Fibroblast of villous mesenchyme (primary cell): ENCODE measurements at regions not wholly inside any gene's neighbourhood (a gene's known extent, or its start where the extent isn't known, plus 50 kb on each side); places are given as distances from the start of the nearest gene placed in this dataset.

Source experiments
- DNase-seq: peaks from one replicate; pipeline ENCODE4 v3.0.0-alpha.2; 2010; ENCODE audit warnings: low read depth
- H3K4me3 ChIP-seq: 2 replicates; pipeline ENCODE4 v1.5.1; 2011; ENCODE audit warnings: low read depth, mild to moderate bottlenecking, low read length
- TF ChIP-seq, protein P1 (sequence below): IDR thresholded peaks from 2 replicates; pipeline ENCODE4 v1.5.1; 2012; ENCODE audit warnings: low read depth, mild to moderate bottlenecking, low read length; ENCODE audit not compliant: insufficient read depth

DNA sequence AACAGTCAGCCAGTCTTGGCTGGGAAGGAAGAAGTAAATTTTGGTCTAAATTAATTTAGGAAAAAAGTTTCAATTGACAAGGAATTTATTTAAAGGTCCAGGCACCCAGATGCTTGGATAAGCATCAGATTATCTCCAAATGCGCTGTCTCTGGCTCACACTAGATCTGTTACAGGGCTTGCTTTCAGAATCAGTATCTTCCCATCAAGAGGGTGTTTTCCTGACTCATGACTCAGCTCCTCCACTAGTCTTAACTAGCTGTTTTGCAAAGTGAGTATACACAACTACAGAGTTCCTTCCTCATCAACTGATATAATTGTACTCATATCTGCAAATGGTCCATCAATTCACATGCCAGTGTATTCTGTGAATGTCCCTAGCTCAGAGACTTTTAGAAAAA lies 482.1 kb upstream of the CPEB2 start:
- TF ChIP-seq, protein P1, sequence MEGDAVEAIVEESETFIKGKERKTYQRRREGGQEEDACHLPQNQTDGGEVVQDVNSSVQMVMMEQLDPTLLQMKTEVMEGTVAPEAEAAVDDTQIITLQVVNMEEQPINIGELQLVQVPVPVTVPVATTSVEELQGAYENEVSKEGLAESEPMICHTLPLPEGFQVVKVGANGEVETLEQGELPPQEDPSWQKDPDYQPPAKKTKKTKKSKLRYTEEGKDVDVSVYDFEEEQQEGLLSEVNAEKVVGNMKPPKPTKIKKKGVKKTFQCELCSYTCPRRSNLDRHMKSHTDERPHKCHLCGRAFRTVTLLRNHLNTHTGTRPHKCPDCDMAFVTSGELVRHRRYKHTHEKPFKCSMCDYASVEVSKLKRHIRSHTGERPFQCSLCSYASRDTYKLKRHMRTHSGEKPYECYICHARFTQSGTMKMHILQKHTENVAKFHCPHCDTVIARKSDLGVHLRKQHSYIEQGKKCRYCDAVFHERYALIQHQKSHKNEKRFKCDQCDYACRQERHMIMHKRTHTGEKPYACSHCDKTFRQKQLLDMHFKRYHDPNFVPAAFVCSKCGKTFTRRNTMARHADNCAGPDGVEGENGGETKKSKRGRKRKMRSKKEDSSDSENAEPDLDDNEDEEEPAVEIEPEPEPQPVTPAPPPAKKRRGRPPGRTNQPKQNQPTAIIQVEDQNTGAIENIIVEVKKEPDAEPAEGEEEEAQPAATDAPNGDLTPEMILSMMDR = no peak
- DNase-seq = peak; percentile 1
- no peak overlapping the region for H3K4me3 ChIP-seq

DNA sequence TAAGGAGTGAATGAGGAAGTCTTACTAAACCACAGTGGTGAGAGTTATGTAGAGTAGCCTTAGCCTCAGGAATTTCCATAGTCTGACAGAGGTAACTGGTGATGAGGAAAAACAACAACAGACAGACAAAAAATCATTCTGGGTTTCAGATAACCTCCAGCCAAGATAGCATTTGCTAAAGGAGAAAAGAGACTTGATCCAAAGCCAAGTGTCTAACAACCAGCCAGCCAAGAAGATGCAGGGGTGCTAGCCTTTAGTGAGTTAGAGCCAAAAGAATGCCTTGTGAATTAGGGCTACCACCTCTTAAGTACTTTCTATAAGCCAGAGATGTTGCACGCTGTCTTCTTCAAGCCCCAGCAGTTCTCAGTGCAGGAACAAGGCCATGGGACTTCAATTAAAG lies 478.0 kb upstream of the CPEB2 start:
- no peak overlapping the region for H3K4me3 ChIP-seq
- TF ChIP-seq, protein P1 = no peak
- no peak for DNase-seq

DNA sequence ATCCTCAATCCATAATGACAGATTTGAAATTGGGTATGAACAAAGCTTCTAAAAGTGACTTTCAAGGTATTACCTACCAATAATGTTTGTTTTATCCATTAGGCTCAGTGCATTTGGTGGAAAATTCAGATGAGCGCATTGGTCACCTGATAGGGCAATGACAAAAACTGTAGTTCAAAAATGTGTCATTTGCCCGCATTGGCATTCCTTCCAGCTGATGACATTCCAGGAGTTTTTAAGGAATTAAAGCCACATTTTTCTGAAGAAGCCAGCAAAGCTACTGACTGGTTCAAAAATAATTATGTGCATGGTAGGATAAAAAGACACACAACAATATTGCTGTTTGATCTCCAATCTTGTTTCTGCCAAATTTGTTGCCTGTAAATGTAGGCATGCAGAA lies 473.4 kb upstream of the CPEB2 start:
- no peak overlapping the region for H3K4me3 ChIP-seq
- no peak for DNase-seq
- TF ChIP-seq, protein P1 = no peak

DNA sequence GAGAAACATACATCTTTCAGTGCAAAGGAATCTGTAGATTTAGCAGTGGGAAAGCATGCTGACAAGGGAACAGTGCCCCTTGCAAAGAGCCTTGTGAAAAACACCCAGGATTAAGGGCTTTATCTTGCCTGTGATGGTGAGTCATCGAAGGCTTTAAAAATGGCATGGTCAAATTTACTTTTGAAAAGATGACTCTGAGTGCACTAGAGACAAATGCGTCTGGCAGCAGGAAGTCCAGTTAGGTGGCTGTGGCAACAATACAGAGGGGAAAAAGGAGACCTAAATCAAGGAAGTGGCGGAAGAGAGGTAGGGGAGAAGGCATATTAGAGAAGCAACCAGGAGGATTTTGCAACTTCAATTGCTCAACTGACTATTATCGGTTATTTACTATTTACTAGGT lies 472.6 kb upstream of the CPEB2 start:
- no peak overlapping the region for H3K4me3 ChIP-seq
- TF ChIP-seq, protein P1 = no peak
- no peak for DNase-seq

DNA sequence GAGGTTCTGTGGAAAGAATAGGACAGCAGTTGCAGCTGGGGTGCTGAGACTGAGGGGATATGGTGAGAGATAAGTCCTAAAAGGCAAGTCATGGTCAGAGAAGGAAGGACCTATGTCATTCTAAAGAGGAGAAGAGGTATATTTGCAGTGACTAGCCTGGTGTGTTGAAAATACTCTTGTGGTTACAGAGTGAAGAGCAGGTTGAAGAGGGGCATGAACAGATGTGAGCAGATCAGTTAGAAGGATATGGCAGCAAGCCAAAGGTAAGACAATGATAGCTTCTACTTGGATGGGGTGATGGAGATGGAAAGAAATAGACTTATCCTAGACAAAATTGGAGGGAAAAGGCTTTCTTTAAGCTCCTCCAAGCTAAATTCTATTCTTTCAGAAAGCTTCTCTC lies 469.8 kb upstream of the CPEB2 start:
- no peak overlapping the region for H3K4me3 ChIP-seq
- TF ChIP-seq, protein P1 = no peak
- DNase-seq = no peak

DNA sequence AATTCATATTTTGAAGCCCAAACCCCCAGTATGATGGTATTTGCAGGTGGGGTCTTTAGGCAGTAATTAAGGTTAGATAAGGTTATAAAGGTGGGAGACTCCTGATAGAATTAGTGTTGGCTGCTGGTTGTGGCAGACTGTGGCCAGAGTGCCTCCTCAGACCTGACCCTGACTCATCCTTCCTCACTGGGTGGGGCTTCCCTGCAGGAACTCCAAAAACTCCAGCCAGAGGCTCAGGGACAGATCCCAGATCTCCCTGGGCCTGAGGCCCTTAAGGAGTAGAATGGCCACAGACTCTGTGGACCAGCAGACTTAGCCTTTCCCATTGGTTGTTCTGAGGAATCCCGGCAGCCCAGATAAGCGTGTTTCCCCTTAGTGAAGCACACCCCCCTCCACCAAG lies 463.0 kb upstream of the CPEB2 start:
- no peak overlapping the region for H3K4me3 ChIP-seq
- TF ChIP-seq, protein P1 = no peak
- no peak for DNase-seq

DNA sequence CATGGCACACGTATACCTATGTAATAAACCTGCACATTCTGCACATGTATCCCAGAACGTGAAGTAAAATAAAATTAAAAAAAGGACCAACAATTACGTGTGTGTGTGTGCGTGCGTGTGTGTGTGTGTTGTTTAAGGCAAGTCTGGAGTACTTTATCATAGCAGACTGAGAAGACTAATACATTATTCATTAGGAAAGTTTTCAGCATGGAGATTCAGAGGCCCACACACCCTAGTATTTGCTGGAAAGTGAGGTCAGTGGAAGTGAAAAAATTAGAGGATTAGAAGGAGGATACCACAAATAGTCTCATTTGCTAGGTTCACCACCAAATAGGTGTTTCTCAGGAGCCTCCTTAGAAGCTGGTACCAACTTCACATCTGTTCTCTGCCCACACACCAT lies 457.1 kb upstream of the CPEB2 start:
- DNase-seq = no peak
- TF ChIP-seq, protein P1 = no peak
- no peak overlapping the region for H3K4me3 ChIP-seq
